ENCODE measurements at regions not wholly inside any gene's neighbourhood (a gene's known extent, or its start where the extent isn't known, plus 50 kb on each side); places are given as distances from the start of the nearest gene placed in this dataset.

DNA sequence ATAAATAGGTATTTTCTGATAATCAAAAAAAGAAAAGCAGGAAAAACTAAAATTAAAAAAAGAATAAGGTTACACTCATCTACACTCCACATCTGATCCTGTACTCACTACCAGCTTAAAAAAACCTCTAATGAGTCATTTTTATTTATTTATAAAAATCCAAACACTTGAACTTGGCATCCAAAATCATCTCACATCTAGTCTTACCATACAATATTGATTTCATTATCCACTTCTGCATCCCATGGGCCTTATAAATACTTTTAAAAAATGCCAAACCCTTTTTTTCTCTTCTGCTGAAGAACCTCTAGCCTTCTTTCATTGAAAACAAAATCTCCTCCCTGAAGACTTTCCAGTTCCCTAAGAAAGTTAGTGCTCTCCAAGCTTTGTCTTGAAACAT is 109.7 kb downstream of the TMTC3 start:
- no peak for DNase-seq (ENCODE audit: low read depth)

DNA sequence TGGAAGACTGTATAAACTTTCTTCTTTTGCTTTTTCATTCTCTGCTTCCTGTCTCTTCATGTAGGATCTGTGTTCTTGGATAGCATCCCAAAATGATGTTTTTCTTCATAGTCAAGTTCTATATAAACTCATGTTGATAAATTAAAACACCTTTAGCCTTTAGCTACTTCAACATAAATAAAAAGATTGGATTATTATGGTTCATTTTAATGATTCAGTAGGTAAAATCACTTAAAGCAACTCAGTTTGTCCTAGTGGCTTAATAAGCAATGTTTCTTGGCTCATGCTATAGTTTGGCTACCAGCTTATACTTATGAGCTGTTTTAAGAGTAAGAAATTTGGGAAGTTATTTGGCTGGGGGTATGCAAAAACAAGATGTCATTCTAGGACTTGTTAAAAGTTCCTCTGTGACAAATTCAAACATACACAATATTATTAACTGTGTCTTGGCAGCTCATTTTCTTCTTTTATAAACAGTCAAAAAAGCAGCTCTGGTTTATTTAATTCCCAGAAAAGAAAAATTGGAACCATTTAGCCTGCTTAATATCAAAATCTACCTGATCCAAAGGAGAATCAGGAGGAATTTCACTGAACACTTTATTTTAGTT is 111.4 kb downstream of the TMTC3 start:
- DNase-seq (ENCODE audit: low read depth), result no peak

DNA sequence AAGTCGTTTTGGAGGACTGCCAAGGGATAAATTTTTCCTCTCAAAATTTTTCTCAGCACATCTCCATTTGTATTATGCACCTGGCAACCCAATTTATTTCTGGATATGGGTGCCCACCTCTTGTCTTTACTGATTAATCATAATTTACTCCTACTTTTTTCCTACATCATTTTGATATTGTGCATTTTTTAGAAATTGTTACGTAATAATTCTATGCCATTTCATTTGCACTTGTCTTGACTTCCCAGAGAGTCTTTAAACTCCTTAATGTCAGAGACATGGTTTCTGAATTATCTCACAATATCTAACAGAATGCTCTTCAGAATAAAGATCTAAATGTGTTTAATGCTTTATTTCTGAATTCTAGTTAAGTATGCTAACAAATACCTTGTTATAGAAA is 113.1 kb downstream of the TMTC3 start:
- DNase-seq (ENCODE audit: low read depth), result no peak

DNA sequence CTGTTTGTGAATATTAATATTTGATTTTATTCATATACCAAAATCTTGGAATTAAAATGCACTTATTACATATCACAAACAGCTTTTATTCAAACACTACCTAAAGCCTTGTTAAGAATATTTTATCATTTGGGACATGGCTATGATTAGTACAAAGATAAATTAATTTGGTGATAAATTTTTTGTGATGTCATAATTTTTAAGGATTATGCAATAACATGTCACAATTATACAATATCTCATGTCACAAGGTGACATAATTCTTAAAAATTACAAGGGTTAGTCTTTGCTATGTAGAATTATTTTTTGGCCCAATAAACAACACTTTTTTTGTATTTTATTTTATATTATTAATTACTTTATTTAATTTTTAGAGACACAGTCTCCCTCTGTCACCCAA is 113.7 kb downstream of the TMTC3 start:
- no peak for DNase-seq (ENCODE audit: low read depth)

DNA sequence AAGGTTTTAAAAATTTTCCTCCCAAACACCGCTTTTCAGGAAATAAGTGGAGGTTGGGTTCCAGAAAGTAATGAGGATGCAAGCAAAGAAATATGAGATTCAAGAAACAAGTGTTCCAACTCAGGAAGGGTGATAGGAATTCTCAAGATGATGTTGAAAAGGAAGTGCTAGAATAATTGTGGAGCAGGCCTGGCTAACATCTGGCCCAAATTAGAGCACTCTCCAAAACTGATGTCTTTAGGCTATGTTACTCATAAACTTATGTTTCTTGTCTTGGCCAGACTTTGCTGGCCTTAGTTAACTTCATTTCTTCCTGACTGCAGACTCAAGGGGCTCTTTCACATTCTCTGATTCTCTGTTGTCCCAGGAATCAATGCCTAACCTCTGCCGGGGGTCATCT is 116.3 kb downstream of the TMTC3 start:
- DNase-seq (ENCODE audit: low read depth), result peak; percentile 92

DNA sequence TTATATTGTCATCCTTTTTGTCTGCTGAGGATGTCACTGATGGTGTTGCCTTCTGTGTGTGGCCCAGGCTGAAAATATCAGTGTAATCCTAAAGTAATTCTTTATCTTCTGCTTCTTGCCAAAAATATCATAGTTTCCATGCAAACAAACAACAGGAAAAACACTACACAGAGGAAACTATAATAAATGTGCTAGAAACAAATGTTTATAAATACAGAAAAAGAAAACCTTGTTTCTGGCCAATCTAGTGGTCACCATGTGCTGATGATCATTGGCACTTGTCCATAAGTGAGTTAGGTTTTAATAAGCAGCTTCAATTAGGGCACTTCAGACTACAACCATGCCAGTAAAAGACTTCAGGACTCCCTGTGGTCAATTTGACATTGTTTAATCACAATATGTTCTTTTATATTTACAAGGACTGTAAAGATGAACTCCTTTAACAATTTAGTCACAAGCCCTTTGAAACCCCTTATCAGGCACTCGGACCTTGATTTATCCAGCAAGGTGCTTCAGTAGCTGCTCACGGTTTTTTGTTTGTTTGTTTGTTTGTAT is 124.8 kb downstream of the TMTC3 start:
- peak; percentile 28 for DNase-seq (ENCODE audit: low read depth)

DNA sequence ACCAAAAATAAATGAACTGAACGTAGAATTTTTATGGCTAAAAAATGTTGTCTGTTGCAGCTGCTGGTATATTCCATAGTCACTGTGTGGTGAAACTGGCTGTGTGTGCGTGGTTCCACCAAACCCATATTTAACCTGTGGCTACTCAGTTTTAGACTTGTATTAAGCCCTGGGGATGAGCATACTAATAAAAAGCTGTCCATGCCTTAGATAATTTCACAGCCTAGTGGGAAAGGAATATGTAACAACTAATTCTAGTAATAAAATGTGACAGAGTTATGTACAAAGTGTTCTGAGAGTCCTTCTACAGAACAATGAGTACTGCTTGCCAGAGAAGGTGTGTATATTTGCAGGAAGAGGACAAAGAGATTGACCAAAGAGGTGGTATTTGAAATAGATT is 125.5 kb downstream of the TMTC3 start:
- no peak for DNase-seq (ENCODE audit: low read depth)

DNA sequence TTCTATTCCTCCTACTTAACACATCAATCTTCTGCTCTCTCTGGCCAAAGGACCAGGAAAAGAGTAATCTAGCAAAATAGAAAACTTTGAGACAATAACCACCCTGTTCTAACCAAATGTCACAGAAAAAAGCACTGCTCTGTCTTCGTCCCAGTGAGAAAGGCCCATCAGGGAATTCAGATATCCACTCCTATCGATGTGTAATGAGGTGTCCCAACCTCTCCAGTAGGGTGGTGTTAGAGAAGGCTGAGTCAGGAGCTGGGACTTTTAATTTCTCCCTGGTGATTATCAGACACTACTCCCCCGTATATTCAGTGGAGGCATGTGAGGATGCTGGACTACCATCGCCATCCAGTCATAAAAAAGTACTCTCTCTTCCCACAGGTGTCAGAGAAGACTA is 130.3 kb downstream of the TMTC3 start:
- peak; percentile 28 for DNase-seq (ENCODE audit: low read depth)

DNA sequence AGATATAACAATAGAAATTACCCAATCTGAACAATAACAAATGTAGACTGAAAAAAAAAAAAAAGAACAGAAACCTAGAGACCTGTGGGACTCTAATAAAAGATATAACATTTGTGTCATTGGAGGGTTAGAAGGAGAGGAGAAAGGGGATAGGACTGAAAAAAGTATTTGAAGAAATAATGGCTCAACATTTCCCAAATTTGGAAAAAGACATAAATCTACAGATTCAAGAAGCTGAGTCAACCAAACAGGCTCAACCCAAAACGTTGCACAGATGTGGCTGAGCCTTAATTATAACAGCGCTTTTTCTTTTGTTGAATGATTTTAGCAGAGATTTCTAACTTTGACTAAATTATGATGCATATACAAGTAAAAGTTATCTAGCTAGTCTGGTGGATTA is 131.3 kb downstream of the TMTC3 start:
- DNase-seq (ENCODE audit: low read depth), result no peak

DNA sequence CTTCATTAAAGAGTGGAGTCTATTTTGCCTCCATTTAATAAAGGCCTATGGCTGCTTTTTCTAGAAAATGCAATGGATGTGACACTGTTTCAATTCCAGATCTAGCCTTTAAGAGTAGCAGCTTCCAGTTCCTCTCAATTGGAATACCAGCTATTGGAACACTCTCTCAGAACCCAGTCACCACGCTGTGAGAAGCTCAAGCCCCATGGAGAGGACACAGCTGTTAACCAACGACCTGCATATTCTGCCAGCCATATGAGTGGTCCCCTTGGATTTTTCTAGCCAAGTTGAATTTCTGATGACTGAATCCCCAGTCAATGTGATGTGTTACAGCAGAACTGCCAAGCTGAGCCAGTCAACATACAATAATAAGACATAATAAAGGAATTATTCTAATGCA is 131.8 kb downstream of the TMTC3 start:
- DNase-seq (ENCODE audit: low read depth), result no peak

DNA sequence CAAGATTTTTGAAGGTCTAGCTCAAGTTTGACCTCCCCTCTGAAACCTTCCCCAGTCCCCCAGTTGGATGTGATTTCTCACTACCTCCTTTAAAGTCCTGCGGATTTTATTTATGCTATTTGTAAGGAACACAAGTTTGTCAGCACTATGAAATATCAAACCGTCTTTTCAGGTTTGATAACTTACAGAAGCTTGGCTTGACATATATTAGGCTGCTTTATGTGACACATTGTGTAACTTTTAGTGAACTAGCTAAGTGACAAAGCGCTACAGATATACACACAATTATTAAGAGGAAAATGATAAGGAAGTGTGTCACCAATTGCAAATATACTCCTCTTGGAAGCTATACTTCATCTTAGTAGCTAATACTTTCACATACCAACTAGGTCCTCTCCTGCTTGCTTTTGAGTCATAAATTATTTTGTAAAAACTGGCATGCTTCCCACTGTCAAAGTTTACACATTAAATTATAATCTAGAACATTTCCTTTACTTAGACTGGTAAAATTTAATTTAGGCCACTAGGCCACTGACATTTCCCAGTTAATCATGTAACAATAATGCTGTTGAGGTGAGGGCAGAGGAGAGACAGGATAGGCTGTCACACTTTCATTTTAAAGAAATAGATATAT is 149.5 kb downstream of the TMTC3 start:
- no peak for DNase-seq (ENCODE audit: low read depth)

DNA sequence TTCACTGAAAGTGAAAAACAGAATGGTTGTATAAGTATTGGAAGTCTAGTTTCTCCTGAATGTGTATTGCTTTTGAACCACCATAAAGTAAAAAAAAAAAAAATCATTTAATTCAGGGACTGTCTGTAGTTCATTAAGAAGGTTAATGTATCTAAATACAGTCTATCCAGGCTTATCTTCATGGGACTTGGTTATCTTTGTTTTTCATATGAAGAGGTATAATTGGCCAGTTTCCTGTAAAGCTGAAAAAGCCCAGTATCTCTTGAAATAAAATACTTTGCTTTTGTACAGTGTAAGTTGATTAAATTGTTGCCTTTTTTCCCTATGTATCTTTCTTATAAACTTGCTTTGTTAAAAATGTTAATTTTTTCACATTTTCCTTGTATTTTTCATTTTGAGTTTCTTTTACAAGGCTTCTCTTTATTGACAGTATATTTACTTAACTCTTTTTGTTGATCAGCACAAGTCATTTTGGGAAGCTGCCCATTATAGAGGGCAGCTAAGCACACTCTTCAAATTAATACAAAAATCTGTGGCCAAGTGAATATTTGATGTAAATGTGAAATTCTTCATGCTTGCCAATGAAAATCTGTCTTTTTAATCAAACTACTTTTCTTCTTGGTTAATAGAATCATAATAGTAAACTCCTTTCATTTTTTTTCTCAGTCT is 156.0 kb downstream of the TMTC3 start:
- no peak for DNase-seq (ENCODE audit: low read depth)

DNA sequence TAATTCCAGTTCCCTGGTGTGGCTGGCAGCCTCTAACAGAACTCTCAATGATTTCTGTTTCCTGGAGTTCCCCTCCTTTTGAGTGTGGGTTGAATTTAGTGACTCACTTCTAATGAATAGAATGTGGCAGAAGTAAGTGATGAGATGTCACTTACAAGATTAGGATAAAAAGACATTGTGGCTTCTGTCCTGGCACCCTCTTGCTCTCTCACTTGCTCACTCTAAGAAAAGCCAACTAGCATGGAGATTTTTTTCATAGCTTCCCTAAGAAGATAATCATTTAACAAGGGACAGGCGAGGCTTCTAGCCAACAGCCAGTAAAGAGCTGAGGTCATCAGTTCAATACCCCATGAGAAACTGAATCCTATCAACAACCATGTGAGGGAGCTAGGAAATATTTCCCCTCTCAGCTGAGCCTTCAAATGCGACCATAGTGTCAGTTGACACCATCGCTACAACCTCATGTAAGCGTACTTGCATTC is 156.7 kb downstream of the TMTC3 start:
- peak; percentile 75 for DNase-seq (ENCODE audit: low read depth)

DNA sequence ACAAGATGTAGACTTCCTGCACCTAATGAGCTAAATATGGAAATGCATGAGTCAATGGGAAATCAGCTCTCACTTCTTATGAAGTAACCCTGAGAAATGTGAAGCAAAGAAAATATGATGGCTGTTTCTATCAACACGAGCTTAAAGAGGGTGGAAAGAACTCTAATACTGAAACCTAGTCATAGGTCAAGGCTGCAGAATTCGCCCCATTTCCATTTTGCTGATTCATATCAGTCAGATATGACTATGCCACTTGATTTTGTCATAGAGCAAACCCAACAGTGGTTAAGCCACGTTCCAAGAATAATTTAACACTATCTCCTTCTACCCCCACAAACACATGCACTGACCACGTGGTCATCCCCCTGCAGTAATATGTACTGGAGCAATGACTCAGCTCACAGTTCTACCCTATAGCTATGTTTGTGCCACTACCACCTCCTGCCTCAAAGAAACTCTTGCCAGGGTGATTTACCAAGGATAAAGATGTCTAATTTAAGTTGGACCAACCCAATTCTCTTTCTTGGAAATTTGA is 157.5 kb downstream of the TMTC3 start:
- DNase-seq (ENCODE audit: low read depth), result peak; percentile 94

DNA sequence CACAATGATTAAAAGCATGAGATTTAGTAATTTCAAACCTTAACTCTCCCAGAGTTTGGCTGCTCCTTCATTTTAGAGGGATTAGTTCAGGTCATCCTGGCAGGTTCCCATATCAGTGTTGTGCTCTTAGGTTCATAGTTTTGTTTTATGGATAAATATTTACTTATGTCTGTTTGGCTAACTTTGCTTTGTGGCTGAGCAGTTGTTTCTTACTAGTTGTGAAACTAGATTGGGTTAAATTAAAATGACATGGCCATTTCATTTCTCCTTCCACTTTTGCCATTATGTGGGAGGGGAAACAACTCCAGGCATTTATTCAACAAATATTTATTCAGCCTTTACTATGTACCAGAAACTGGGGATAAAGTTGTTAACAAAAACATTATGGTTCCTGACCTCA is 158.8 kb downstream of the TMTC3 start:
- no peak for DNase-seq (ENCODE audit: low read depth)

DNA sequence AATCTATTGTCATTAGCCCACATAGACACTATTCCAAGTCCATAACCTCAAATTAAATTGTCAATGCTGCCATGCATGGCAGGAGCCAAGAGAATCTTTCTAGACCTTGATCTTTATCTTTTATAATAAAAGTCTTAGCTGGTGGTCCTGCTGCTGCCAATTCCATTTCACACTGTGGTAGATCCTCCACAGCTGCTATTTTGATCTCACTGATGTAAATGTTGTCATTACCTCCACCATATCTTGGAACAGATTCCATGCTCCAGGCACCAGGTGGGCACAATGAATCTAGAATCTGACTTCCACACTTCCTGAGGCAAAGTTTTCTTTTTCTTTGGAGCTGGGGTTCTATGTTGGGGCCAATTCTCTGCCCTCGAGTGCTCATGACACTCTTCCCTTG is 161.2 kb downstream of the TMTC3 start:
- no peak for DNase-seq (ENCODE audit: low read depth)

DNA sequence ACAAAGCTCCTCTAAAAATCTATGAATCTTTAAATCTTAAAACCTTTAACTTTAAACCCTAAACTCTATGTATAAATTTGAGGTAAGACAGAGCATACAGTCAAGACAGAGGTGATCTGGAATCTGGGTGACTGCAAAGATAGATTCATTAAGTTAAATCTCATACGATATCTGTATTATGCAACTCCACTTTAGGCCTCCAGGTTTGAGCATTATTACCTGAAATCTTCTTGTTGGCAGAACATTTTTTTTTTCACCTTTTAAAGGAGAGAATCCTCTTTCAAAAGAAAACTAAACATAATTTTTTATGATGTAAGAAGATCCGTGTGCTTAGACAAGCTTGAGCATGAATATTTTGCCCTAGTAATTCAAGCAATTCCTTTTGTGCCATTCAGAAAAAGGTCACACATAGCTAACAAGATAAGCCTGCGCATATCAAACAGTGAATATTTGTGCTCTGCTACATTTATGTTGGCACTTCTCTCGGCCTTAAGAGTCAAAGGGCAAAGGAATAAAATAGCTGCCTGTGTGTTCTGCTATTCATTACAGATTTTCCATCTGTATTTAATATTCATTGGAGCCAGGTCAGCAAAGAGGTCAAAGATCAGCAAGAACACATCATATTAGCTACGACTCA is 163.3 kb downstream of the TMTC3 start:
- DNase-seq (ENCODE audit: low read depth), result no peak

DNA sequence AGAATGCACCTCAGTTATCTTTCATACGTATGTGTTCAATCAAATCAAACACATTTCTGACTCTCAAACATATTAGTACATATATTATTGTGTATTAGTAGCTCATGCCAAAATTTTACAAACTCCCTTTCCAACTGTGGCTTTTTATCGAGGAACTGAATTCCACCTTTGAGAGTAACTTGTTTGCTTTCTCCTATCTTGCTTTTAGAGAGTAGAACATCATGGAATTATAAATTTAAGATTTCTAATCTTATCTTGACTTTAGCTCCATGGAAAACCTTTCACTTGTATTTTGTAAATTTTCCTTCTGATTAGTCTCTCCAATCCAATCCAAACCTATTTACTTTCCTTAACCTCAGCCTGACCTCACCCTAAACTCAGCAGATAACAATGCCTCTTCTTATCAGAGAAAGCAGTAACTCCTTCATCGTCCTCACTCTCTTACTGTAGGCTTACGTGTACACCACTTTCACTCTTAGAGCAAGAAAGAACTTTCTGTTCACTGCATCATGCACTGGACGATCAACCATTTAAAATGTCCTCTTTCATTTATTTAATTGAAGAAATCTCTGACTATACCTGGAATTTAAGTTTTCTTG is 164.5 kb downstream of the TMTC3 start:
- DNase-seq (ENCODE audit: low read depth), result no peak

DNA sequence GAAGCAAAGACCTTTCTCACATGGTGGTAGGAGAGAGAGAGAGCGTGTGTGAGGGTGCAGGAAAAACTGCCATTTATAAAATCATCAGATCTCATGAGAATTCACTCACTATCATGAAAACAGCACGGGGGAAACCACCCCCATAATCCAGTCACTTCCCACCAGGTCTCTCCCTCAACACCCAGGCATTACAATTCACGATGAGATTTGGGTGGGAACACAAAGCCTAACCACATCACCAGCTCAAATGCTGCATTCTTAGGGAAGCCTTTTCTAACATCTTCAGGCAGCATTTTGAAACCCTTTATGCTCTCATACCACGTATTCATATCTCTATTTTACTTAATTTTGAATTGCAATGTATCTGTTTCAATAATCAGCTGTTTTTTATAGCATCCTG is 165.9 kb downstream of the TMTC3 start:
- no peak for DNase-seq (ENCODE audit: low read depth)

DNA sequence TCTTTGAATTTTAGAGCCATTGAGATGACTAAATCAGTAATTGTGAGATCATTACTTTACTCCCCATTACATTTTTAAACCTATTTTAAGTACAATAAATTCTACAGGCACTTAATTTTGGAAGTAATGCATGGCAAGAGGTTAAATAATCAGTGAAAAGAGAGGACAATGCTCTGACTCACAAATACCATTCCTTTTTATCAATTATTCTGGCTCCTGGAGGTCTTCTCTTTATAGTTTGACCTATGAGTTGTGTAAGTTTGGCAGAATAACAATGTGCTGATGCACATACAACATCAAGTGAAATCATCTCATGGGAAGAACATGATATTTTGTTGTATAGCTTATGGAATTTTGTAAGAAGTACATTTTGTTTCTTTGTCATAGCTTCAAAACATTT is 166.7 kb downstream of the TMTC3 start:
- DNase-seq (ENCODE audit: low read depth), result peak; percentile 36

DNA sequence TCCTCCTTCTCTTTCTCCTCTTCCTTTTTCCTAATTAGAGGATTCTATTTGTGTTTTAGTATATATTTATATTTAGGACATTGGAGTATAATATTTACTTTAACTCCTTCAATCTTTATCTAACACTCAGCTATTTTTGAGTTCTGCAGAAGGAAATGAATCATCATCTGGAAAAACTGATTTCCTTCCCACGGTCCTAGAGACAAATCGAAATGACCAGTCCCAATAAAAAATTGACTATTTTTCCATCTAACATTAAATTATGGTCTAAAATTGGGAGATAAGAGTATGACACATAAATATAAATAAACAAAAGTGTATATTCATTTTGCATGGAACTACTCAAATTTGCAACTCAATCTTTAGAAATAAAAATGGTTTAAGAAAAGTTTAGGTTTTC is 167.4 kb downstream of the TMTC3 start:
- DNase-seq (ENCODE audit: low read depth), result peak; percentile 40

DNA sequence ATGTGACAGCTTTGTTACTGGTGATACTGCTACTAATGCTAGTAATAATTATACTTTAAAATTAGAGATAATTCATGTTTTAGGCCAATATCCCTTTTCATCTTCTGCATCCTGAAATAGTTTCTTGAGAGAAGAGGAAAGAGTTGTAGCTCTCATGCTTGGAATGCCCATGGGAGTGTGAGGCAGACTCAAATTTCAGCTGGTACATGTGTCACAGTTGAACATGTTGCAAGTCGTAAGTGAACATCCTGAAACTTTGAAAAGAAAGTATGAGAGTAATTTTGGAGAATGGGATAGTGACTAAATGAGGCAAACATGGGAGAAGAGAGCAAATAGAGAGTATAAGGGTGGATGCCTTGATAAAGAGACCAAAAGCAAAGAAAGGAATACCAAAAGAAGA is 168.0 kb downstream of the TMTC3 start:
- peak; percentile 57 for DNase-seq (ENCODE audit: low read depth)
